Activated CD8-positive, alpha-beta memory T cell treated with anti-CD3 and anti-CD28 coated beads, Interleukin-2, amount 50 U/mL, for 48 hours (primary cell): ENCODE measurements at regions not wholly inside any gene's neighbourhood (a gene's known extent, or its start where the extent isn't known, plus 50 kb on each side); places are given as distances from the start of the nearest gene placed in this dataset.

ENCODE experiments used
- DNase-seq: peaks from one replicate; pipeline ENCODE4 v3.0.0-alpha.2; 2020

DNA sequence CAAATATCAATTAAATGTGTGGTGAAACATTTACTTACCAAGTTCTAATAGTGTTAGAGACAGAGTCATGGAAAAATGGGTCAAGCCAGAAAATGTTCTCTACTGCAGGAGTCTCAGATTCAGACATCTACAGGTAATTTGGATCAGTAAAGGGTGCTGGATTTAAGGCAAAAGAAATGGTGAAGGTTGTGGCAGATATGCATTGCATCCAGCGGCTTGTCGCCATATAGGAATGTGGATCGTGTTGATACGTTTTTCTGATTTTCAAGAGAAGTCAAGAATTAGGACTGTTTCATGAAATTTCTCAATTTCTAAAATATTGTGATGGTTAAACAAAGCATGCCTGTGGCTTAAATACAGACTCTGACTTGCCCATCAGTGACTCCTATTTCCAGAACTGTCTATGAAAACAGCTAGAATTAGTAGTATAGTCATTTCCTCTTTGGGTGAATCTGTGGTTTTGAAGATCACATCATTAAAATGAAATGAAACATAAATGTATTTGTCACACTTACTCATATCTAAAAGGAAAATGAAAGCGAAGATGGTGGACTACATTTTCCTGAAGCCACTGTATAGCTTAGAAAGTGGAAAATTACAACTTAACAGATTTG is 110.1 kb upstream of the VEGFC start:
- no peak for DNase-seq

DNA sequence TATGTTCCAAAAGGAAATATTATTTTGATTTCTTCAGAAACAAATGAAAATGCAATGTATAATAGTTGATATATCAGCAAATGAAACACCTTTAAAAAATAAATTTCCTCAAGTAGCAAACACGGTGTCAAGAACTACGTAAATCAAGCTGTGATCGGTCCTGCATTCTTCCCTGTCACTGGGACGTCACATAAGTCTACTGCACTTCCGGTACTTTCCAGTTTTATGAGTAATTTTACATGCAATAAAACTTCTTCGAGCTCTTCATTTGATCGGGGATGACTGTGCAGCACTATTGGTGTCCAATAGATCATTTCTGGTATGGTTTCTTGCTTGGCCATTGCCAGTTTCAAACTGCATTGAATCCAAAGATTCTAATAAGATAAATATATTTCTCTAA is 114.0 kb upstream of the VEGFC start:
- DNase-seq: no peak

GRCh38 chr4:176910646-176911045 is 117.9 kb upstream of the VEGFC start:
- DNase-seq: no peak

DNA sequence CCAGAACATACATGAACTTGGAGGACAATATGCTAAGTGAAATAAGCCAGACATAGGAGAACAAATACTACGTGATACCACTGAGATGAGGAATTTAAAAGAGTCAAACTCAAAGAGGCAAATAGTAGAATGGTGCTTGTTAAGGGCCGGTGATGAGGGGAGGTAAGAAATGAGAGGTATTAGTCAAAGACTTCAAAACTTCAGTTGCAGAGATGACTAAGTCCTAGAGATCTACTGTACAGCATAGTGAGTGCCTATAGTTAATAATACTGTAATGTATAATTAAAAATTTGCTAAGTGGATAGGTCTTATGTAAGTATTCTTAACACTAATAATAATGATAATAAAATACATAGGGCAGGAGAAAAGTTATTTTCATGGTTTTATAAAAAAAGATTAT is 126.9 kb upstream of the VEGFC start:
- no peak for DNase-seq

DNA sequence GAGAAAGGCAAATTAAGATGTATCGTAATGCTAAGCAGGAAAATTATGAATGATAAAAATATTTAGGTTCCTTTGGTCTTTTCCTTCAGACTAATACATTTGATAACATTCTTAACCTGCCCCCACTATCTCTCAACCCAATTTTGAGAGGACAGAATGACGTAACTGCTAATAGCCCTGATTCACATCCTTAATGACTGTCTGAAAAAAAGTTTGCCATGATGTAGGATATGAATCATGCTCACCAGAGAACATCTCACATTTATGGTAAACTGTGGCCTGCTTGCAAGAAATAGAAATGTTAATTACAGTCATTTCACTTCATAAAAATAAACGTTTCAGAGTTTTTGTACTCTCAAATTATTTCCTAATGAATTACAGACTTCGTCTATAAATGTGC is 128.0 kb upstream of the VEGFC start:
- DNase-seq: no peak

DNA sequence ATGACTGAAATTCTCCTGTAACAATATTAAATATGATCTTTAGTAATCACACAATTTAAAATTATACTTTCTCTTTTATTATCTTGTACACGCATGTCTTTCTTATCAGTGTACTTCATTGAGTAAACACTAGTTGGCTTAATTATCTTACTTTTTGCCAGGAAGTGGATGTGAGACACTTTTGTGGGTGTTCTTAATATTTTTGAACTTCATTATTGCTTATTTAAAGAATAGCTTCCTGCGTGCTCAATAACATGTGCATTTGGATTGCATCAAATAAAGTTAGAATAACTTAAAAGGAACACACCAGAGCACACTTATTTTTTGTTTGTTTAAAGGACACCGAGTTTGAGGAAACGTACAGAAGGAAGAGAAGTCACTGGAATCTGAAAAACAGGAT is 128.5 kb upstream of the VEGFC start:
- no peak for DNase-seq

DNA sequence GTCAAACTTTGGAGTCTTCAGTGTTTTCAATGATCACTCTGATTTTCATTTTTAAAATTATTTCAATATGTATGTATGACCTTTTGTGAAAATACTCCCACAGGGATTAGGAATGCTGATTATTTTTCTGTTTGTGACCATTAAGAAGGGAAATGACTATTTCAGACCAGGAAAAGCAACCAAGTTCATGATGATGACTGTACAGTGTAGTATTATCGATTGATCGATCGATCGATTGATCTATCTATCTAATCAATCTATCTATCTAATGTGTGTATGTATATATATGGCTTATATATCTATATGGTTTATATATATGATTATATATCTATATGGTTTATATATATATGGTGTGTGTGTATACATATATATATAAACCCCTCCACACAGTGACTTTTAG is 131.5 kb upstream of the VEGFC start:
- no peak for DNase-seq

DNA sequence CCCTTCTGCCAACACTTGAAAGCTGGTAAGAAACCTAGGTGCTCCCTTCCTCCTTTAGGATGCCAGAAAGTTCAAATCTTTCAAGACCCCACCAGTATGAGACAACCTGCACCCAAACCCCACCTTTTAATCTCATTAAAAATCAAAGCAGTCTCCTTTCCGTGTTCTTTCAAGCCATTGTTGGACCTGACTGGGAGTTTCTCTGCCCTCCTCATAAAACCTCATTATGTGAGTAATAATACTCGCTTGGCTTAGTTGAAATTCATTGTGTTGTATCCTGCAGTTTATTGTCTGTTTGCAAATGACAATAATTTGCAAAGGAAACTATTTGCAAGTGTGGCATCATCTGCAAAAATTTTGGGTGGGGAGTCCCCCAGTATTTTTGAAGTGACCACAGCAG is 133.2 kb upstream of the VEGFC start:
- no peak for DNase-seq

GRCh38 chr4:176927117-176927516 is 134.4 kb upstream of the VEGFC start:
- DNase-seq: no peak

GRCh38 chr4:176927664-176928063 is 134.9 kb upstream of the VEGFC start:
- DNase-seq: no peak

- no peak for DNase-seq
Measured at GRCh38 chr4:176939445-176939844, 146.7 kb upstream of the VEGFC start.

- no peak for DNase-seq
Measured at GRCh38 chr4:176945334-176945733, 152.6 kb upstream of the VEGFC start.

GRCh38 chr4:176949029-176949428 is 156.3 kb upstream of the VEGFC start:
- no peak for DNase-seq

GRCh38 chr4:176953021-176953420 is 160.3 kb upstream of the VEGFC start:
- DNase-seq: no peak

DNA sequence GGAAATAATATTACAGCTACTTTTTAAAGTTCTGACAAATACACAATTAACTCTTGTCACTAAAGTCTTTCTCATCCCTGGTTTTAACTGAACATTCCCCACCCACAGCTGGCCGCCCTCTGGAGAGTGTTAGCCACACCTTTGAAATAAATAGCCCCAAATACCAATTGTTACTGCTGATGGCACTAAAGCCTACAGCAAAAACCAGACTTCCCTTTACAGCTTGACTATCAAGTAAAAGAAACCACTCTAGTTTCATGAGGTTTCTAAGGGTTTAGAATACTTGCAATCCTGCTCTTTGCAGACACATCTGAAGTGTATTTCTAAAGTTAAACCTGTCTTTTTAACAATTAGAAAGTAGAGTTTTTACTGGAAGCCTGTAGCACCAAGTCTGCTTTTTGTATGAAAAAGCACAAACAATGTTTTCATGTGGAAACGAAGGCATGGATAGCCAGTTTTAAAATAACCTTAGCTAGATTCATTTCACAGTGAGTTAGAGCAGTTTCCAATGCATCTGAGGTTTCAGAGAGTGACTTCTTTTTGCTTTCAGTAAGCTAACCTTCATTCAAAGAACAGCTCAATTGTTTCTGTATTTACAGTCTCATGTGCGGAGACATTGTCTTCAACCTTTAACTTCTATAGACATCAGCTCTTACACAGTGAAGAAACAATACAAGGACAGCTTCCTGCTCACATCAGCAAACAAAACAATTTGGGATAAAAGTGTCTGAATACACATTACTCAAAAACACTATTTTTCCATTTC is 164.8 kb upstream of the VEGFC start:
- DNase-seq: no peak

DNA sequence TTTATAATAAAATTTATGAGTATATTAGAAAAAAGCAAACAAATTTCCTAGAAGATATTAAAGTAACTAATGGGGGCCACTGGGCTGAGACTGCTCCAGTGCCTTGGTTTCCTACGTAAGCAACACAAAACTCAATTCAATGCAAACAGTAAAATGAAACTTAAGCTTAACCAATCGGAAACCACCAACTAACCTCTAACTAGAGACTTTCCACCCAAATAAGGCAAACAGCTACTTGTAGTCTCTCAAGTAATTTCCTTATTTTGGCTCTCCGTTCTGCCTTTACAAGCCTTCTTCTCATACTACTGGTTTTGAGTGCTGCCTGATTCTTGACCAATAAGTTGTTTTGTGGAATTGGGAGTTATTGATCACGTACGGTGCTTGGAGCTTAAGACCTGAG is 167.3 kb upstream of the VEGFC start:
- DNase-seq: no peak

GRCh38 chr4:176963121-176963520 is 170.4 kb upstream of the VEGFC start:
- no peak for DNase-seq

- no peak for DNase-seq
Measured at GRCh38 chr4:176964116-176964691, 171.5 kb upstream of the VEGFC start.

DNA sequence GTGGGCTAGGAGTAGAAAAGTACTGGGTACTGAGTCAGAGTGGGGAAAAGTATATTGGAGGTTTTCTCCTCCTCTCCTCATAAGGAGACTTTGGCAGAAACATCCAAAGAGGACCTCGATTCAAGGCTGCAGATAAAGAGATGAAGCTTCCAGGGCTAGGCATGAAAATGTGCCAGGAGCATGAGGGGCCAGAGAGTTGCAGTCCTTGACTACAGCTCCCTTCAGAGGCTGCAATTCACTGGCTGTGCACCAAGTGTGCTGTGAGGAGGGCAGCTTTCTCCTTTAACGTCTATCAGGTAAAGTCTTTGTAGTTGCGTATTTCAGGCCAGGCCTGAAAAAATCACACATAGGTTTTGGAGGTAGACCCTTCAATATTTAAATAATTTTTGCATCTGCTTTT is 174.9 kb upstream of the VEGFC start:
- DNase-seq: no peak

GRCh38 chr4:176968094-176968493 is 175.4 kb upstream of the VEGFC start:
- DNase-seq: no peak

- no peak for DNase-seq
Measured at GRCh38 chr4:176969011-176969410, 176.3 kb upstream of the VEGFC start.

- no peak for DNase-seq
Measured at GRCh38 chr4:176970853-176971252, 178.1 kb upstream of the VEGFC start.

DNA sequence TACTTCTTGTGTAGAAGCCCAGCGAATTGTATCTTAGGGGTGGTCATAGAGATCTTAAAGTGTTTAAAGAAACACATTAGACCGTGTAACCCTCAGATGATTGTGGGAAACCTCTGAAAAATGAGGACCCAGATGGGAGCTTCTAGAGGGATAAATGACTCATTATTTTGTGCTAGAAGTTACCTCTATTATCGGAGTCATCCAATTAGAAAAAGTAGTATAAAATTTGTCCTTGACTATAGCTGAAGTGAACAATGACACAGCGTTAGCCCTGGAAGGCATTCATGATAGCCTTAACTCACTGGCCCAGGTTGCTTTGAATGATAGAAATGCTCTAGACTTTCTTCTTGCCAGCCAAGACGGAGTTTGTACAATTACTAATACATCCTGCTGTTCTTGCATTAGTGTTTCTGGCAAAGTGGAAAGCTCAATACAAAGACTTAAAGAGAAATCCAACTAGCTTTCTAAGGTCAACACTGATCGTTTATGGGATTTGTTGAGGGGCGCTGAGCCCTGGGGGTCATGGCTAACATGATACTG is 178.9 kb upstream of the VEGFC start:
- DNase-seq: no peak

DNA sequence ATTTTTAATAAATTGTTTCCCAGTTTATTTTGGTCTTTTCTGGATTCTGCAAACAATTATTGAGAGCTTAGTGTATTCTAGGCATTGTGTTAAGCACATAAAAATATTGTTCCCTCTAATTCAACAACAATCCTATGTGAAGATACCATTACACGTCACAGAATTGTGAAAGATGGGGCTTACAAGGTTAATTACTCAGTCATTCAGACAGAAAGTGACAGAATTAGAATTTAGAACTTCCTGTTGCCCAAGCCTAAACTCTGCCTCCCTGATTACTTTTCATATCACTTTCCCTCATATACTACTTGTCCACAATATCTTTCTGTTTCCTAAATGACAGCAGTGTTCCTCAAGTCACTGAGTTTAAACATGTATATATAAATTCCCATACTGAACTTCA is 186.7 kb upstream of the VEGFC start:
- no peak for DNase-seq
